ENCODE measurements at regions not wholly inside any gene's neighbourhood (a gene's known extent, or its start where the extent isn't known, plus 50 kb on each side); places are given as distances from the start of the nearest gene placed in this dataset.

DNA sequence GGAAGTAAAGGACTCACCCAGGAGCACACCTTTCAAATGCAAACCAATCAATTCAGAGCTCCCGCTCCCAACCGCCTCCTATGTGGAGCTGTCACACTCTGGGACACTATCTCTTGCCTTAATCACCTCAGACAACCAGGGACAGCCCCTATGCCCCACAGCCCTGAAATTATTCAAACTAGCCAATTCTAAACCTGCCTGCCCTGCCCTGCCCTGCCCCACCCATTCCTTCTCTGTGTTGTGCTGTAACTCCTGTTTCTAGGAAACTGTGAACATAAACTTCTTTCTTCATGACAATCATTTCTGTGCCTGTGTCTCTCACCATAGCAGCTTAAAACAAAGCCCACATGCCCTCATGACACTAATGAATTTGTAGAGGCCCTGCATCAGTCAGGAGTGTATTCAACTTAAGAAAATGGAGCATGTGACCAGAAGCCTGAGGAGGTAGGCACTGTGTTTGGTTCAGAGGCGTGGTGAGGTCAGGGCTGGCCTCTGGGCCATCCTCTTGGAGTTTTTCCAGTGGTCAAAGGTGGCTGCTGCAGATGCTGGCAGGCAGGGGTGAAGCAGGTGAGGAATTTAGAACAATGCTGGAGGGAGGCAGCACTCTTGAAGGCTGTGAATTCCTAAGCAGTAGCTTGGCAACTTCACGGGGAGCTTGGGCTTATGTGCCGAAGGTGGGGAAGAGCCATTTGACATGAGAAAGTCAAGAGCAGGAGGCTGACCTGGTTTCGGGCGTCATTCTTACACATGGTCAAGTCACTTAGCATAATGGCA, 74.5 kb downstream of the RHOU start:
- Histone ChIP-seq H3K27me3 (ENCODE audit: control insufficient read depth in 1 of 2, insufficient read depth in 2 of 2, low read length in 2 of 2) (no peaks in the 10 kb centered on the region), H3K27ac (ENCODE audit: low read length) (no peak overlapping the region), H3K9me3 (ENCODE audit: control insufficient read depth in 2 of 2, low read length in 2 of 2) (no peaks in the 10 kb centered on the region), H3K4me3 (ENCODE audit: low read length in 2 of 2) (no peak overlapping the region), H3K36me3 (ENCODE audit: control insufficient read depth in 2 of 2, insufficient read depth in 2 of 2, low read length in 2 of 2) (no peaks in the 10 kb centered on the region), H3K4me1 (ENCODE audit: control insufficient read depth, insufficient read depth, low read length) (peaks cover 11% of the 10 kb centered on the region), H3K9ac (ENCODE audit: low read length in 2 of 2) (no peak overlapping the region)

DNA sequence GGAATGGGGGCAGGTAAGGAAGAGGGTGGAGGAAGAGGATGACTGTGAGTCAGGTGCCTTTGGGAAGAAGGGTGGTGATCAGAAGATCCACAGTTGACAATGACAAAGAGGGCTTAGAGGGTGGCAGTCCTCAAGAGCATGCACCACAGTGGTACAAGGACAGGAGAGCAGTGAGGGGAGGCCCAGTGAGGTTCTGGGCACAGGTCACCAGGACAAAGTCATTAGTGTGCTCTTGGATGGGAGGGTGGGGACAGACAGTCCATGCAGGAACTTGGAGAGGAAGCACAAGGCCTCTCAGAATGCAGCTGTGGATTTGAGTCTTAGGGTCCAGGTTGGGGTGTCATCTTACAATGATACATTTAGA, 75.1 kb downstream of the RHOU start:
- Histone ChIP-seq H3K27me3 (ENCODE audit: control insufficient read depth in 1 of 2, insufficient read depth in 2 of 2, low read length in 2 of 2) (no peaks in the 10 kb centered on the region), H3K27ac (ENCODE audit: low read length) (no peak overlapping the region), H3K9ac (ENCODE audit: low read length in 2 of 2) (no peak overlapping the region)

DNA sequence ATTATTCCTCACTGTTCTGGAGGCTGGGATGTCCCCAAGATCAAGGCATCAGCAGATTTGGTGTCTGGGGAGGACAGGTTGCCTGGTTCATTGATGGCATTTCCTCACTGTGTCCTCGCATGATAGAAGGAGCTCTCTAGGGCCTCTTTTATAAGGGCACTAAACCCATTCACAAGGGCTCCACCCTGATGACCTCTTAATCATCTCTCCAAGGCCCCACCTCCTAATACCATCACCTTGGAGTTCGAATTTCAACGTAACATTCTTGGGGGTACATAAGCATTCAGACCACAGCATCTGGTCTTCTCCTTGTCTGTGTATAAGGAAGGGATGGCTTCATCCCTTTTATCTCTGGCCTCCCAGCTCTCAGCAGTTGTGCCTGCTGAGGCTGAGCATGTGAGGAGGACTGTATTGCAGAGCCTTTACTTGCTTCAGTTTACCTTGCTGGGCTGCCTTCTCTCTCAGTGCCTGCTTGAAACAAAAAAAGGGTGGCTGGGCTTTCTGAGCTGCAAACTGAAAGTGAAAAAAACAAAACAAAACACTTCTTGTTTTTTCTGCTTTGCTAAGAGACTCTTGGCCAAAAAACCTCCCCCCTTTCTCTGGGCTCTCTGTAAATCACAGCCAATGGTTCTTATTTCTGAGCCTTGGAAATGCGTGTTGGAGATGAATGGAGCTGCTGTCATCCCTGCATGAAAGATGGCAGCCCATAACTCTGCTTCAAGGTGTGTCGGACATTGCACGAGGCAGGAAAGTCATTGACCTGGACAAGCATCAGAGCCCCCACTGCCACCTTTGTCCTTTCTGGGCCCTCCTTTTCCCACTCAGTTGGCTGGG, 75.8 kb downstream of the RHOU start:
- Histone ChIP-seq H3K27me3 (ENCODE audit: control insufficient read depth in 1 of 2, insufficient read depth in 2 of 2, low read length in 2 of 2) (no peaks in the 10 kb centered on the region), H3K27ac (ENCODE audit: low read length) (peak overlapping the region; percentile 18), H3K9ac (ENCODE audit: low read length in 2 of 2) (peak overlapping the region in 1 of 2 donors; percentile 21), H3K4me3 (ENCODE audit: low read length in 2 of 2) (peak overlapping the region in 1 of 2 donors; percentile 8), H3K4me1 (ENCODE audit: control insufficient read depth, insufficient read depth, low read length) (peaks cover 9% of the 10 kb centered on the region), H3K9me3 (ENCODE audit: control insufficient read depth in 2 of 2, low read length in 2 of 2) (no peaks in the 10 kb centered on the region), H3K36me3 (ENCODE audit: control insufficient read depth in 2 of 2, insufficient read depth in 2 of 2, low read length in 2 of 2) (no peaks in the 10 kb centered on the region)

More for the DNA sequence above, 75.1 kb downstream of the RHOU start:
- Histone ChIP-seq H3K9me3 (ENCODE audit: control insufficient read depth in 2 of 2, low read length in 2 of 2) (no peaks in the 10 kb centered on the region), H3K36me3 (ENCODE audit: control insufficient read depth in 2 of 2, insufficient read depth in 2 of 2, low read length in 2 of 2) (no peaks in the 10 kb centered on the region), H3K4me1 (ENCODE audit: control insufficient read depth, insufficient read depth, low read length) (peaks cover 9% of the 10 kb centered on the region), H3K4me3 (ENCODE audit: low read length in 2 of 2) (no peak overlapping the region)

DNA sequence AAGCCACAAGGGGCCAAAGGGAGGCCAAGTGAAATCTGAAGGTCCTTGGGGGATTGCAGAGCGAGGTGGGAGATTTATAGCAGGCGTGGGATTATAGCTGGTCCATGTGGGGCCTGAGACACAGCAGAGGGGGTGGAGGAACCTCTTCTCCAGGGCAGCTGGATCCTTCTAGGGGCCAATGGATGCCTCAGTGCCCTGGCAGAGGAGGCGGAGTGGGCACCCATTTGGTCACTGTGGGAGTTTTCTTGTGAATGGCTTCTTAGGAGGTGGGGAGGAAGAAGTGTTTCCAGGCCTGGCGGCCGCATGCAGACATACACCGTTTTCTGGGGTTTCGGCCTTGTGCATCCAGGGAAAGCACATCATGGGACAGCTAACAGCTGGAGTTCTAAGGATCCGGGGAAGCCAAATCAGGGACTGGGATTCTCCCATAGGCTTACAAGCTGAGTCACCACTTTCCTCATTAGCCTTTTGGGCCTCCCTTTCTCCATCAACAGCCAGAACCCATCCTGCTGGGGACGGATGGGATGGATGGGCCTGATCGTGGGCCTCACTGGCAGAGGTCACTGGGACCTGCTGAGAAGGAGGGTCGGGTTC, 76.5 kb downstream of the RHOU start:
- Histone ChIP-seq H3K27ac (ENCODE audit: low read length) (no peak overlapping the region), H3K36me3 (ENCODE audit: control insufficient read depth in 2 of 2, insufficient read depth in 2 of 2, low read length in 2 of 2) (no peaks in the 10 kb centered on the region), H3K9me3 (ENCODE audit: control insufficient read depth in 2 of 2, low read length in 2 of 2) (no peaks in the 10 kb centered on the region), H3K4me1 (ENCODE audit: control insufficient read depth, insufficient read depth, low read length) (peaks cover 9% of the 10 kb centered on the region), H3K4me3 (ENCODE audit: low read length in 2 of 2) (no peak overlapping the region), H3K9ac (ENCODE audit: low read length in 2 of 2) (no peak overlapping the region), H3K27me3 (ENCODE audit: control insufficient read depth in 1 of 2, insufficient read depth in 2 of 2, low read length in 2 of 2) (no peaks in the 10 kb centered on the region)

DNA sequence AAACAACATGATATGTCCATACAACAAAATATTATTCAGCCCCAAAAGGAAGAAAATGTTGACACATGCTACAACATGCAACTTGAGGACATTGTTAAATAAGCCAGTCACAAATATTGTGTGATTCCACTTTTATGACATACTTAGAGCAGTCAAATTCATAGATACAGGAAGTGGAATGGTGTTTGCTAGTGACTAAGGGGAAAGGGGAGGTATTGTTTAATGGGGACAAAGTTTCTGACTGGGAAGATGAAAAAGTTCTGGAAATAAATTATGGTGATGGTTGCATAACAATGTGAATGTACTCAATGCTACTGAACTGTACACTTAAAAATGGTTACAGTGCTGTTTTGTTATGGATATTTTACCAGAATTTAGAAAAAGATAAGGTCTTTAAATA, 77.7 kb downstream of the RHOU start:
- Histone ChIP-seq H3K36me3 (ENCODE audit: control insufficient read depth in 2 of 2, insufficient read depth in 2 of 2, low read length in 2 of 2) (no peaks in the 10 kb centered on the region), H3K4me3 (ENCODE audit: low read length in 2 of 2) (no peak overlapping the region), H3K9ac (ENCODE audit: low read length in 2 of 2) (no peak overlapping the region), H3K9me3 (ENCODE audit: control insufficient read depth in 2 of 2, low read length in 2 of 2) (no peaks in the 10 kb centered on the region), H3K4me1 (ENCODE audit: control insufficient read depth, insufficient read depth, low read length) (peaks cover 9% of the 10 kb centered on the region), H3K27ac (ENCODE audit: low read length) (no peak overlapping the region), H3K27me3 (ENCODE audit: control insufficient read depth in 1 of 2, insufficient read depth in 2 of 2, low read length in 2 of 2) (no peaks in the 10 kb centered on the region)

DNA sequence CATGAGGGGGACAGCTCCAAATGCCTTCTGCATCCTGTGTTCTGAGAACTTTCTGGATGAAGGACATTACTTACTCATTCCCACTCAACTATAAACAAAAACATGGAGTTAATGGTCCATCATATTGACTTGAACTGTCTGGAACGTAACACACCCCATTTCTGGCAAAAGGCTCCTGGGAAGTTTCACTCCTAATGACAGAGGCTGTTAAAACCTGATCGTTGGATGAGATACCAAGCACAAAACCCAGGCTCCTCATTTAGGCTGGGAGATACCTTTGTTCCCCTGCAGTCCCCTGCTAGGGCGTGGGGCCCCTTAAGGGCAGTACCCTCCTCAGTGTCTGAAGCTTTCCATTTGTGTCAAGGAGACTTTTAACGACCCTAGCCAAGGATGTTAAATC, 78.9 kb downstream of the RHOU start:
- H3K4me3 ChIP-seq (ENCODE audit: low read length in 2 of 2): no peak overlapping the region
- H3K9ac ChIP-seq (ENCODE audit: low read length in 2 of 2): no peak overlapping the region
- no peak overlapping the region for H3K27ac ChIP-seq (ENCODE audit: low read length)
- H3K4me1 ChIP-seq (ENCODE audit: control insufficient read depth, insufficient read depth, low read length): peaks cover 9% of the 10 kb centered on the region
- no peaks in the 10 kb centered on the region for H3K27me3 ChIP-seq (ENCODE audit: control insufficient read depth in 1 of 2, insufficient read depth in 2 of 2, low read length in 2 of 2)
- H3K9me3 ChIP-seq (ENCODE audit: control insufficient read depth in 2 of 2, low read length in 2 of 2): no peaks in the 10 kb centered on the region
- no peaks in the 10 kb centered on the region for H3K36me3 ChIP-seq (ENCODE audit: control insufficient read depth in 2 of 2, insufficient read depth in 2 of 2, low read length in 2 of 2)

DNA sequence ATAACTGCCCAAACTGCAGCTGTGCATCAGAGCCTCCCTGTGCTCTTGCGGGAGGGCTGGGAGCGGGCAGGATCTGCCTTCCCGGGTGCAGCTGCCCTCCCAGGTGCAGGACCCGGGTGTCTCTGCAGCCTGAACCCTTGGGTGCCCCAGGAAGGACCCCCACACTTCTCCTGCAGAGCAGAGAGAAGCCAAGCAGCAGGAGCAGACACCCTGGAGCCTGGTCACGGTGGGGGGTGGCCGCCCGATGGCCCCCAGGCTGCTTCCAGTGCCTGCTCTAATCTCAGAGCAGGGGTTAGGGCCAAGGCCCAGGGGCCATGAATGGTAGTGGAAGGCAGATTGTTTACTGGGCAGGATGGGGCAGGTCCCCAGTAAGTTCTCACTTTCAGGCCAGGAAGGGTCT, 83.0 kb downstream of the RHOU start:
- no peak overlapping the region for H3K27ac ChIP-seq (ENCODE audit: low read length)
- no peaks in the 10 kb centered on the region for H3K9me3 ChIP-seq (ENCODE audit: control insufficient read depth in 2 of 2, low read length in 2 of 2)
- H3K36me3 ChIP-seq (ENCODE audit: control insufficient read depth in 2 of 2, insufficient read depth in 2 of 2, low read length in 2 of 2): no peaks in the 10 kb centered on the region
- H3K27me3 ChIP-seq (ENCODE audit: control insufficient read depth in 1 of 2, insufficient read depth in 2 of 2, low read length in 2 of 2): no peaks in the 10 kb centered on the region
- H3K4me3 ChIP-seq (ENCODE audit: low read length in 2 of 2): no peak overlapping the region
- no peak overlapping the region for H3K9ac ChIP-seq (ENCODE audit: low read length in 2 of 2)
- H3K4me1 ChIP-seq (ENCODE audit: control insufficient read depth, insufficient read depth, low read length): no peaks in the 10 kb centered on the region

DNA sequence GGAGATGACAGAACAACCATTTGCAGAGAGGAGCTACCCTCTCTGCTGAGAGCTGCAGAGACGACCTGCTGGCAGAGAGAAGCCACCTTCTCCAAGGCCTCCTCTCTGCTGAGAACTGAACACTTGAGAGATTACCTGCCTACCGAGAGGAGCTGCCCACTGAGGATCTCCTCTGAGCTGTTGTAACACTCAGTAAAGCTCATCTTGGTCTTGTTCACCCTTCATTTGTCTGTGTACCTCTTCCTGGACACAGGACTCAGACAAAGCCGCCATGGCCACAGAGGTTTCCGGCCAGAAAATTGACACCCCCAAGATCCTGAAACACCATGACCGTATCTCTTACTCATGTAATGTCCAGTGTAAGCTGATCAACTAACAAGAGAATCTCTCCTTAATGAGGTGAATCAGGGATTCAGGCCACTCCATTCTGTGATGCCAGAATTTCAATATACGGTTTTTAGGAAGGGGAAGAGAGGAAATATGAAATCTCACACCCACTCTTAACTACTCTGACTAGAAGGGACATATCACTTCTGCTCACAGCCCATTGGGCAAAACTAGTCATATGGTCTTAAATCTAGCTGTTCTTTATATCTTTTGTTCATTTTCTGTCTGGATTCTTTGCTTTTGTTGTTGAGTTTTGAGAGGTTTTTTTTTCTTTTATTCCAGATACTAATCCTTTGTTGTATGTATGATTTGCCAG, 83.8 kb downstream of the RHOU start:
- Histone ChIP-seq H3K4me3 (ENCODE audit: low read length in 2 of 2) (no peak overlapping the region), H3K9me3 (ENCODE audit: control insufficient read depth in 2 of 2, low read length in 2 of 2) (no peaks in the 10 kb centered on the region), H3K4me1 (ENCODE audit: control insufficient read depth, insufficient read depth, low read length) (no peaks in the 10 kb centered on the region), H3K27me3 (ENCODE audit: control insufficient read depth in 1 of 2, insufficient read depth in 2 of 2, low read length in 2 of 2) (no peaks in the 10 kb centered on the region), H3K9ac (ENCODE audit: low read length in 2 of 2) (no peak overlapping the region), H3K27ac (ENCODE audit: low read length) (no peak overlapping the region), H3K36me3 (ENCODE audit: control insufficient read depth in 2 of 2, insufficient read depth in 2 of 2, low read length in 2 of 2) (no peaks in the 10 kb centered on the region)

DNA sequence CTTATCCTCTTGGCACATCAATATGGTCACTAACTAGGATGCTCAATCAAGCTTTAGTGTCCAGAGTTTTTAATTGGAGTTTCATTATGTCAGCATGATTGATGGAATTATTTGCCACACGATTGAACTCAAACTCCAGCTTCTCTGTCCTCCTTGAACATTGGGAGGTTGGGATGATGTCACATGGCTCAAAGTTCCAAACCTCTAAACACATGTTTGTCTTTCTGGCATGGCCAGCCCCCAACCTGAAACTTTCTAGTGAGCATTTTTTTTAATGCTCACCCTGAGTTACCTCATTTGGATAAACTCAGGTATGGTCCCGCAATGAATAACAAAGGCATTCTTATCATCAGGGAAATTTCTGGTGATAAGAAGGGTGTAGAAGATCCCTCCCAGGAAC, 86.0 kb downstream of the RHOU start:
- H3K27ac ChIP-seq (ENCODE audit: low read length): no peak overlapping the region
- H3K4me3 ChIP-seq (ENCODE audit: low read length in 2 of 2): no peak overlapping the region
- no peaks in the 10 kb centered on the region for H3K4me1 ChIP-seq (ENCODE audit: control insufficient read depth, insufficient read depth, low read length)
- no peaks in the 10 kb centered on the region for H3K9me3 ChIP-seq (ENCODE audit: control insufficient read depth in 2 of 2, low read length in 2 of 2)
- H3K9ac ChIP-seq (ENCODE audit: low read length in 2 of 2): no peak overlapping the region
- H3K36me3 ChIP-seq (ENCODE audit: control insufficient read depth in 2 of 2, insufficient read depth in 2 of 2, low read length in 2 of 2): no peaks in the 10 kb centered on the region
- no peaks in the 10 kb centered on the region for H3K27me3 ChIP-seq (ENCODE audit: control insufficient read depth in 1 of 2, insufficient read depth in 2 of 2, low read length in 2 of 2)

DNA sequence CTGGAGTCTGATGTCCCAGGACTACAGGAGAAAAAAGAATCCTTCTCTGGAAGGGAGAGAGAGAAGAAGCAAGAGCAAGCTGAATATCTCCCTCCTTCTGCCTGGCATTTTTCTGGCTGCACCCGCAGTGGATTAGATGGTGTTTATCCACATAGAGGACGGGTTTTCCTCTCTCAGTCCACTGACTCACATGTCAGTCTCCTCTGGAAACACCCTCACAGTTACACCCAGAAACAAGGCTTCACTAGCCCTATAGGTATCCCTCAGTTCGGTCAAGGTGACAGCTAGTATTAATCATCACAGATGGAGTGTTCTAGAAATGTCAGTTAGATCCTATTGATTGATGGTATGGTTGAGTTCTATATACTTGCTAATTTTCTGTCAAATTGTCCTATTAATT, 87.9 kb downstream of the RHOU start:
- no peak overlapping the region for H3K4me3 ChIP-seq (ENCODE audit: low read length in 2 of 2)
- H3K27ac ChIP-seq (ENCODE audit: low read length): no peak overlapping the region
- H3K9ac ChIP-seq (ENCODE audit: low read length in 2 of 2): no peak overlapping the region
- no peaks in the 10 kb centered on the region for H3K9me3 ChIP-seq (ENCODE audit: control insufficient read depth in 2 of 2, low read length in 2 of 2)
- H3K27me3 ChIP-seq (ENCODE audit: control insufficient read depth in 1 of 2, insufficient read depth in 2 of 2, low read length in 2 of 2): no peaks in the 10 kb centered on the region
- H3K36me3 ChIP-seq (ENCODE audit: control insufficient read depth in 2 of 2, insufficient read depth in 2 of 2, low read length in 2 of 2): no peaks in the 10 kb centered on the region
- H3K4me1 ChIP-seq (ENCODE audit: control insufficient read depth, insufficient read depth, low read length): no peaks in the 10 kb centered on the region

Measured in stomach smooth muscle (tissue), 2 donors.